Glutamatergic neuron (in vitro differentiated cells): ENCODE measurements at regions not wholly inside any gene's neighbourhood (a gene's known extent, or its start where the extent isn't known, plus 50 kb on each side); places are given as distances from the start of the nearest gene placed in this dataset.
A peak's percentile ranks its signal among the peaks of the same experiment; 100 is the strongest.

Experiments used
- DNase-seq: peaks from one replicate; pipeline ENCODE4 v3.0.0; 2022
- H3K27ac Mint-ChIP-seq: one replicate; pipeline ENCODE4 v1.8.0; 2020; ENCODE audit warnings: mild to moderate bottlenecking, mixed read lengths, inconsistent platforms; ENCODE audit not compliant: unreplicated experiment
- H3K27me3 Mint-ChIP-seq: one replicate; pipeline ENCODE4 v1.8.0; 2020; ENCODE audit warnings: mild to moderate bottlenecking, moderate library complexity, mixed read lengths, inconsistent platforms; ENCODE audit not compliant: unreplicated experiment
- H3K36me3 Mint-ChIP-seq: one replicate; pipeline ENCODE4 v1.8.0; 2020; ENCODE audit warnings: mild to moderate bottlenecking, mixed read lengths, inconsistent platforms; ENCODE audit not compliant: unreplicated experiment
- H3K4me1 Mint-ChIP-seq: one replicate; pipeline ENCODE4 v1.8.0; 2020; ENCODE audit warnings: mild to moderate bottlenecking, low read depth, mixed read lengths, inconsistent platforms; ENCODE audit not compliant: unreplicated experiment
- H3K4me3 Mint-ChIP-seq: one replicate; pipeline ENCODE4 v1.8.0; 2020; ENCODE audit warnings: mild to moderate bottlenecking, mixed read lengths, inconsistent platforms; ENCODE audit not compliant: unreplicated experiment
- H3K9me3 Mint-ChIP-seq: one replicate; pipeline ENCODE4 v1.8.0; 2020; ENCODE audit warnings: mild to moderate bottlenecking, moderate library complexity, mixed read lengths, inconsistent platforms; ENCODE audit not compliant: unreplicated experiment
- CTCF ChIP-seq: fragments of 200-600 bp; sonication (generic); IDR thresholded peaks from one replicate; pipeline ENCODE4 v1.5.0; 2021; ENCODE audit not compliant: partially characterized antibody, unreplicated experiment

- no peak for TF ChIP-seq CTCF
- peak overlapping the region; percentile 17 for H3K4me3 Mint-ChIP-seq
- H3K4me1 Mint-ChIP-seq, result peaks cover 57% of the 10 kb centered on the region
- H3K27me3 Mint-ChIP-seq, result peaks cover 13% of the 10 kb centered on the region
- no peak for DNase-seq
- peak overlapping the region; percentile 83 for H3K27ac Mint-ChIP-seq
- H3K9me3 Mint-ChIP-seq, result peaks cover 7% of the 10 kb centered on the region
- no peaks in the 10 kb centered on the region for H3K36me3 Mint-ChIP-seq
These were observed 81.0 kb upstream of the ZBTB18 start for GRCh38 chr1:243970077-243970476.

- DNase-seq, result no peak
- Mint-ChIP-seq H3K4me3 (peak overlapping the region; percentile 69), H3K9me3 (peaks cover 2% of the 10 kb centered on the region), H3K27me3 (peaks cover 7% of the 10 kb centered on the region), H3K27ac (peak overlapping the region; percentile 85), H3K36me3 (no peaks in the 10 kb centered on the region), H3K4me1 (peaks cover 42% of the 10 kb centered on the region)
- TF ChIP-seq CTCF, result no peak
These were observed 82.7 kb upstream of the ZBTB18 start for GRCh38 chr1:243968413-243968812.

GRCh38 chr1:243964915-243965314, 86.2 kb upstream of the ZBTB18 start:
- H3K27ac Mint-ChIP-seq, result no peak overlapping the region
- TF ChIP-seq CTCF, result no peak
- peaks cover 6% of the 10 kb centered on the region for H3K27me3 Mint-ChIP-seq
- H3K4me1 Mint-ChIP-seq, result peaks cover 42% of the 10 kb centered on the region
- DNase-seq, result no peak
- H3K9me3 Mint-ChIP-seq, result peaks cover 5% of the 10 kb centered on the region
- H3K36me3 Mint-ChIP-seq, result no peaks in the 10 kb centered on the region
- no peak overlapping the region for H3K4me3 Mint-ChIP-seq

- no peak overlapping the region for H3K4me3 Mint-ChIP-seq
- no peaks in the 10 kb centered on the region for H3K36me3 Mint-ChIP-seq
- peaks cover 9% of the 10 kb centered on the region for H3K27me3 Mint-ChIP-seq
- peaks cover 42% of the 10 kb centered on the region for H3K4me1 Mint-ChIP-seq
- no peak for TF ChIP-seq CTCF
- no peak overlapping the region for H3K27ac Mint-ChIP-seq
- H3K9me3 Mint-ChIP-seq, result peaks cover 9% of the 10 kb centered on the region
- no peak for DNase-seq
These were observed 87.5 kb upstream of the ZBTB18 start for GRCh38 chr1:243963571-243963970.

GRCh38 chr1:243962541-243962940, 88.5 kb upstream of the ZBTB18 start:
- H3K27ac Mint-ChIP-seq, result no peak overlapping the region
- peaks cover 5% of the 10 kb centered on the region for H3K27me3 Mint-ChIP-seq
- H3K4me3 Mint-ChIP-seq, result no peak overlapping the region
- peaks cover 33% of the 10 kb centered on the region for H3K4me1 Mint-ChIP-seq
- DNase-seq, result no peak
- TF ChIP-seq CTCF, result no peak
- peaks cover 7% of the 10 kb centered on the region for H3K9me3 Mint-ChIP-seq
- no peaks in the 10 kb centered on the region for H3K36me3 Mint-ChIP-seq
